22Rv1 (cell line): ENCODE measurements at regions not wholly inside any gene's neighbourhood (a gene's known extent, or its start where the extent isn't known, plus 50 kb on each side); places are given as distances from the start of the nearest gene placed in this dataset.

ENCODE experiments used
- CTCF ChIP-seq: fragments of 450-650 bp; IDR thresholded peaks from 2 replicates; pipeline ENCODE4 v1.5.1; 2017; ENCODE audit warnings: mild to moderate bottlenecking
- ZFX ChIP-seq: fragments of 450-650 bp; IDR thresholded peaks from 2 replicates; pipeline ENCODE4 v1.6.1; 2017; ENCODE audit warnings: antibody characterized with exemption, borderline replicate concordance

- TF ChIP-seq CTCF (no peak), ZFX (no peak)
Observed at GRCh38 chr3:181358562-181358961, 353.2 kb upstream of the SOX2 start.
